H1 (cell line): ENCODE measurements at regions not wholly inside any gene's neighbourhood (a gene's known extent, or its start where the extent isn't known, plus 50 kb on each side); places are given as distances from the start of the nearest gene placed in this dataset.

ENCODE experiments used
- CTCF ChIA-PET: fragments of 300-600 bp; sonication (Branson Sonifier 250); formaldehyde crosslinking; loops from one replicate; lab custom pipeline; 2021; ENCODE audit not compliant: partially characterized antibody; lab: Charles Lee
- POLR2A ChIA-PET: fragments of 300-600 bp; sonication (Branson Sonifier 250); formaldehyde crosslinking; loops from one replicate; lab custom pipeline; 2021; ENCODE audit warnings: inconsistent platforms; ENCODE audit not compliant: partially characterized antibody; lab: Charles Lee
- DNase-seq, 2 experiments: peaks; one replicate each; pipeline versions ENCODE4 v3.0.0 to v3.0.0-alpha.2; 2010 to 2022; ENCODE audit warnings: low spot score in 2 of 2, low read depth in 1 of 2, mixed read lengths in 1 of 2
- FAIRE-seq: peaks from 2 replicates; lab custom pipeline; 2011; peaks lifted over from hg19 to GRCh38; lab: Jason Lieb, UNC
- H2AFZ ChIP-seq: 2 replicates; pipeline ENCODE4 v1.8.1; 2012; ENCODE audit warnings: low read length, inconsistent platforms
- H2AK5ac ChIP-seq: 2 replicates; pipeline ENCODE4 v1.6.1; 2013; ENCODE audit warnings: low read depth, low read length
- H2BK120ac ChIP-seq: replicated peaks from 2 replicates; pipeline ENCODE3; 2013; ENCODE audit warnings: low read depth, low read length, inconsistent platforms
- H2BK12ac ChIP-seq: 2 replicates; pipeline ENCODE4 v1.6.1; 2013; ENCODE audit warnings: low read depth, low read length
- H2BK15ac ChIP-seq: 2 replicates; pipeline ENCODE4 v1.6.1; 2013; ENCODE audit warnings: low read length
- H2BK20ac ChIP-seq: 2 replicates; pipeline ENCODE4 v1.6.1; 2013; ENCODE audit warnings: low read length
- H2BK5ac ChIP-seq: 2 replicates; pipeline ENCODE4 v1.6.1; 2013; ENCODE audit warnings: low read depth, low read length
- H3K14ac ChIP-seq: 2 replicates; pipeline ENCODE4 v1.6.1; 2013; ENCODE audit warnings: inconsistent platforms; ENCODE audit not compliant: insufficient read length
- H3K18ac ChIP-seq: 2 replicates; pipeline ENCODE4 v1.6.1; 2013; ENCODE audit warnings: low read length; ENCODE audit errors: extremely low read depth
- H3K23ac ChIP-seq: 2 replicates; pipeline ENCODE4 v1.6.1; 2013; ENCODE audit warnings: inconsistent platforms; ENCODE audit not compliant: insufficient read length
- H3K23me2 ChIP-seq: 2 replicates; pipeline ENCODE4 v1.6.1; 2013; ENCODE audit warnings: low read depth, low read length
- H3K27ac ChIP-seq: 2 replicates; pipeline ENCODE4 v1.6.1; 2011; ENCODE audit warnings: low read depth, low read length, inconsistent platforms
- H3K27me3 ChIP-seq, 4 experiments: replicated peaks in 1 of 4; 1 replicate in 1 of 4; 2 replicates in 3 of 4; pipeline versions ENCODE4 v1.6.1 to v1.8.1; 2011 to 2013; ENCODE audit warnings: low read length in 3 of 4, mild to moderate bottlenecking in 3 of 4, inconsistent platforms in 2 of 4, mixed read lengths in 2 of 4, moderate library complexity in 1 of 4; ENCODE audit not compliant: control insufficient read depth in 3 of 4, insufficient read depth in 3 of 4; ENCODE audit errors: extremely low read depth in 1 of 4
- H3K36me3 ChIP-seq, 4 experiments: 2 replicates each; pipeline versions ENCODE4 v1.6.1 to v1.8.1; 2011 to 2013; ENCODE audit warnings: mild to moderate bottlenecking in 4 of 4, low read length in 3 of 4, moderate library complexity in 2 of 4, control low read depth in 1 of 4, inconsistent platforms in 1 of 4; ENCODE audit not compliant: insufficient read depth in 4 of 4, control insufficient read depth in 2 of 4
- H3K4ac ChIP-seq: replicated peaks from 2 replicates; pipeline ENCODE3; 2013; ENCODE audit warnings: low read length, low read depth, mixed read lengths, inconsistent platforms; ENCODE audit not compliant: insufficient read length
- H3K4me1 ChIP-seq, 4 experiments: replicated peaks in 1 of 4; 1 replicate in 1 of 4; 2 replicates in 3 of 4; pipeline versions ENCODE4 v1.6.1 to v1.8.1; 2011 to 2013; ENCODE audit warnings: low read length in 3 of 4, inconsistent platforms in 2 of 4, mixed read lengths in 1 of 4; ENCODE audit not compliant: insufficient read depth in 4 of 4, control insufficient read depth in 3 of 4
- H3K4me2 ChIP-seq, 2 experiments: 2 replicates each; pipeline versions ENCODE4 v1.6.1 to v1.8.1; 2011 to 2013; ENCODE audit warnings: low read depth in 2 of 2, low read length in 2 of 2, control low read depth in 1 of 2, inconsistent platforms in 1 of 2, mild to moderate bottlenecking in 1 of 2; ENCODE audit not compliant: insufficient read depth in 1 of 2
- H3K4me3 ChIP-seq, 4 experiments: fragments of 200-600, 300-600 bp in 1 of 4; sonication (generic), shearing (Covaris generic), sonication (Bioruptor Twin) in 1 of 4; 2 replicates each; pipeline versions ENCODE4 v1.5.1 to v1.8.1; 2011 to 2016; ENCODE audit warnings: low read length in 4 of 4, low read depth in 3 of 4, control low read depth in 2 of 4, inconsistent platforms in 2 of 4, mild to moderate bottlenecking in 2 of 4, mixed read lengths in 1 of 4, moderate library complexity in 1 of 4; ENCODE audit not compliant: insufficient read depth in 2 of 4; ENCODE audit errors: extremely low read depth in 1 of 4
- H3K56ac ChIP-seq: replicated peaks from 2 replicates; pipeline ENCODE3; 2013; ENCODE audit warnings: low read depth, mild to moderate bottlenecking, mixed read lengths, low read length, inconsistent platforms; ENCODE audit not compliant: insufficient read length
- H3K79me1 ChIP-seq: 2 replicates; pipeline ENCODE4 v1.6.1; 2013; ENCODE audit warnings: low read depth, low read length, control low read depth
- H3K79me2 ChIP-seq, 2 experiments: 2 replicates each; pipeline versions ENCODE4 v1.6.1 to v1.8.1; 2012 to 2013; ENCODE audit warnings: low read length in 2 of 2, mild to moderate bottlenecking in 2 of 2, inconsistent platforms in 1 of 2; ENCODE audit not compliant: insufficient read depth in 2 of 2, control insufficient read depth in 1 of 2
- H3K9ac ChIP-seq, 4 experiments: replicated peaks in 1 of 4; 1 replicate in 1 of 4; 2 replicates in 3 of 4; pipeline versions ENCODE4 v1.6.1 to v1.8.1; 2011 to 2013; ENCODE audit warnings: low read depth in 3 of 4, low read length in 3 of 4, control low read depth in 2 of 4, mild to moderate bottlenecking in 2 of 4, moderate library complexity in 2 of 4, inconsistent platforms in 1 of 4; ENCODE audit errors: extremely low read depth in 1 of 4
- H3K9me3 ChIP-seq, 2 experiments: 2 replicates each; pipeline versions ENCODE4 v1.6.1 to v1.8.1; 2012 to 2013; ENCODE audit warnings: mild to moderate bottlenecking in 2 of 2, moderate library complexity in 2 of 2, control low read depth in 1 of 2, inconsistent platforms in 1 of 2, low read depth in 1 of 2, low read length in 1 of 2, mixed read lengths in 1 of 2; ENCODE audit not compliant: insufficient read depth in 2 of 2
- H4K20me1 ChIP-seq, 2 experiments: replicated peaks in 1 of 2; 2 replicates each; pipeline versions ENCODE3 to v1.8.1; 2011 to 2013; ENCODE audit warnings: inconsistent platforms in 2 of 2, low read length in 2 of 2, mild to moderate bottlenecking in 1 of 2; ENCODE audit not compliant: insufficient read depth in 2 of 2, control insufficient read depth in 1 of 2
- H4K5ac ChIP-seq: 2 replicates; pipeline ENCODE4 v1.6.1; 2013; ENCODE audit warnings: low read length, low read depth, mixed read lengths, inconsistent platforms; ENCODE audit not compliant: insufficient read length
- H4K8ac ChIP-seq: 2 replicates; pipeline ENCODE4 v1.8.0; 2013; ENCODE audit warnings: mild to moderate bottlenecking, moderate library complexity, low read length, inconsistent platforms; ENCODE audit not compliant: insufficient read depth; ENCODE audit errors: extremely low read depth
- H4K91ac ChIP-seq: replicated peaks from 2 replicates; pipeline ENCODE3; 2013; ENCODE audit warnings: low read length, mixed read lengths, inconsistent platforms; ENCODE audit not compliant: insufficient read length
- CBX8 ChIP-seq: fragments of 300-800, 300-1000 bp; sonication (generic); IDR thresholded peaks from 2 replicates; pipeline ENCODE4 v1.7.1; 2016; ENCODE audit warnings: low read depth, low read length, borderline replicate concordance
- GABPA ChIP-seq: IDR thresholded peaks from 2 replicates; pipeline ENCODE4 v1.6.1; 2011; ENCODE audit warnings: mild to moderate bottlenecking, low read length, moderate library complexity, borderline replicate concordance; ENCODE audit not compliant: insufficient read depth
- JUN ChIP-seq: IDR thresholded peaks from 2 replicates; pipeline ENCODE4 v1.6.1; 2011; ENCODE audit warnings: low read depth, mild to moderate bottlenecking, improper control_type of control experiment, low read length
- MAX ChIP-seq: IDR thresholded peaks from 2 replicates; pipeline ENCODE4 v1.6.1; 2012; ENCODE audit warnings: inconsistent platforms
- RBBP5 ChIP-seq: IDR thresholded peaks from 2 replicates; pipeline ENCODE4 v1.7.1; 2012; ENCODE audit warnings: low read depth, mild to moderate bottlenecking, inconsistent platforms, low read length, moderate library complexity, borderline replicate concordance
- TEAD4 ChIP-seq: IDR thresholded peaks from 2 replicates; pipeline ENCODE4 v1.6.1; 2012; ENCODE audit warnings: low read depth, low read length, inconsistent platforms, mixed read lengths
- ZNF274 ChIP-seq: IDR thresholded peaks from 2 replicates; pipeline ENCODE4 v1.7.0; 2012; ENCODE audit warnings: low read length, borderline replicate concordance; ENCODE audit errors: extremely low read depth
- WGBS, 2 experiments: shearing (Covaris generic) in 1 of 2; methylation state at CpG; one replicate each; pipeline versions ENCODE4 v1.1.6 to v1.1.7; 2013 to 2015; ENCODE audit warnings: low lambda C conversion rate in 2 of 2, mixed read lengths in 2 of 2, inconsistent platforms in 1 of 2, low coverage in 1 of 2, missing lambda C conversion rate in 1 of 2; ENCODE audit not compliant: insufficient replicate concordance in 2 of 2, insufficient coverage in 1 of 2, insufficient read length in 1 of 2; ENCODE audit errors: extremely low coverage in 1 of 2, missing lambda C conversion rate in 1 of 2; 5-methylcytosine and 5-hydroxymethylcytosine counted together

- H4K5ac ChIP-seq, result no peak overlapping the region
- no peak overlapping the region for H3K56ac ChIP-seq
- H2BK5ac ChIP-seq, result no peak overlapping the region
- 100% methylated on average over 1 of the region's 1 CpG; no CpG with 5 or more reads in 1 of the 2 experiments for WGBS, 2 experiments
- no peak overlapping the region for H3K9ac ChIP-seq
- H4K91ac ChIP-seq, result no peak overlapping the region
- H3K4me2 ChIP-seq, result no peak overlapping the region
- FAIRE-seq (no peak), DNase-seq (no peak)
- no peaks in the 10 kb centered on the region for H3K9me3 ChIP-seq
- H3K27ac ChIP-seq, result no peak overlapping the region
- no peaks in the 10 kb centered on the region for H4K20me1 ChIP-seq
- no peaks in the 10 kb centered on the region for H3K79me2 ChIP-seq
- H3K23ac ChIP-seq, result no peak overlapping the region
- no peak overlapping the region for H4K8ac ChIP-seq
- H2BK120ac ChIP-seq, result no peak overlapping the region
- H3K23me2 ChIP-seq, result no peaks in the 10 kb centered on the region
- H3K4me1 ChIP-seq, result no peaks in the 10 kb centered on the region; a peak in 1 of 7 replicates
- no peak overlapping the region for H2AK5ac ChIP-seq
- H3K36me3 ChIP-seq, result no peaks in the 10 kb centered on the region
- POLR2A ChIA-PET, result no interaction called here
- H3K27me3 ChIP-seq, result no peaks in the 10 kb centered on the region
- no peak overlapping the region for H3K14ac ChIP-seq
- no peak overlapping the region for H3K18ac ChIP-seq
- H2BK12ac ChIP-seq, result no peak overlapping the region
- no peak for TF ChIP-seq RBBP5
- TF ChIP-seq JUN, result no peak
- no peak for TF ChIP-seq TEAD4
- TF ChIP-seq CBX8, result no peak
- no peak for TF ChIP-seq ZNF274
- no peak for TF ChIP-seq MAX
- TF ChIP-seq GABPA, result no peak
- TF ChIP-seq, all 59 proteins: peak for 0
- H3K4me3 ChIP-seq, result no peak overlapping the region
- CTCF ChIA-PET, result no interaction called here
- no peak overlapping the region for H3K4ac ChIP-seq
- no peak overlapping the region for H2AFZ ChIP-seq
- H2BK15ac ChIP-seq, result no peak overlapping the region
- no peak overlapping the region for H2BK20ac ChIP-seq
- no peaks in the 10 kb centered on the region for H3K79me1 ChIP-seq
These were observed 566.1 kb downstream of the TBL1XR1 start for GRCh38 chr3:176631165-176631564.
